ENCODE measurements at regions not wholly inside any gene's neighbourhood (a gene's known extent, or its start where the extent isn't known, plus 50 kb on each side); places are given as distances from the start of the nearest gene placed in this dataset.

DNA sequence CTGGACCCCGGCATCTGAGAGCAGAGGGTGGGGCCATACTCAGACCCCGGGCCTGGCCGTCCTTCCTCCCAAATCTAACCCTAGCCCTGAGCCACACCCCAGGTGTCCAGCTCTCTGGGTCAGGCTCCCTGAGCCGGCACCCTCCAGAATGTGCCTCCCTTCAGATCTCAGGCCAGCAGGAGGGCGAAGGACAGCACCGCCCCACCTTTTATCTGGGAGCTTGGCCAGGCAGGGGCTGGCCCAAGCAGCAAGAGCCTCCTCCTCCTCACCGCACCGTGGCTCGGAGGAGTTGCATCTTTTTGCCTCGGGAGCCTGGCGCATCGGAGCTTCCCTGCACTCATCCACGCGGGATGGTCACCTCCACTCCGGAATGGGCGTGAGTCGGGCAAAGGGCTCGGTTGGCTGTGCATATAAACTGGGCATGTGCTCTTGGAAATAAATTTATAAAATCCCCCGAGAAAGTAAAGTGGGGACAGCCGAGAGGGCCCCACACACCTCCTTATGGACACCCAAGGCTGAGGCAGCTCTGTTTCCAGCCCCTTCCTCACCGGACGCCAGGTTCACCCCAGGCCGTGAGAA is 69.1 kb upstream of the CTDP1 start:
- no peak for DNase-seq (ENCODE audit: low spot score)

GRCh38 chr18:79611040-79611681 is 68.4 kb upstream of the CTDP1 start:
- DNase-seq (ENCODE audit: low spot score) = no peak

DNA sequence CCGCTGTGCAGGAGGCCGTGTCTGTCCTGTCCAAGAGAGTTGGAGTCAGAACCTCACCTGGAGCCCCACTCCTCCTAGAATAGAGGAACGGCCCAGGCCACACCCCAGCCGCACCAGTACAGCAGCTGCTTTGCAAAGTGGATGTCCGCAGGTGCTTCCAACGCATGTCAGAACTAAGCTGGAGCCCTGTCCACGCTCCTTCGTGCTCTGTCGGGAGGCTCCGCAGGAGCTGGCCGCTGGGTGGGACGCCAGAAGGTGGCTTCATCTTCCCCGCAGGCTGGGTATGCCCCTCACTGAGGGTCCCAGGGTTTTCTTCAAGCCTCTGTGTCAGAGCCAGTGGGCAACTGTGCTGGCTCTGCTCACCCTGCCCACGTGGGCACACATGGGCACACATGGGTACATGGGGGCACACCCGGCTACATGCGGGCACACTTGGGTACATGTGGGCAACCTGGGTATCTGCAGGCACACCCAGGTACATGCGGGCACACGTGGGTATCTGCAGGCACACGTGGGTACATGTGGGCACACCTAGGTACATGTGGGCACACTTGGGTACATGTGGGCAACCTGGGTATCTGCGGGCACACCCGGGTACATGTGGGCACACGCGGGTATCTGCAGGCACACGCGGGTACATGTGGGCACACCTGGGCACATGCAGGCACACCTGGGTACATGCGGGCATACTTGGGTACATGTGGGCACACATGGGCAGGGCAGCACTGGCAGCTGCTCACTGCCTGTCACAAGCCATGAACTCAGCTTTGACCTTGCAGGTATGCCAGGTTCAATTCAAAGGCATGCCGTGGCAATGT is 67.1 kb upstream of the CTDP1 start:
- no peak for DNase-seq (ENCODE audit: low spot score)

GRCh38 chr18:79613186-79613931 is 66.2 kb upstream of the CTDP1 start:
- no peak for DNase-seq (ENCODE audit: low spot score)

GRCh38 chr18:79614211-79614955 is 65.2 kb upstream of the CTDP1 start:
- no peak for DNase-seq (ENCODE audit: low spot score)

DNA sequence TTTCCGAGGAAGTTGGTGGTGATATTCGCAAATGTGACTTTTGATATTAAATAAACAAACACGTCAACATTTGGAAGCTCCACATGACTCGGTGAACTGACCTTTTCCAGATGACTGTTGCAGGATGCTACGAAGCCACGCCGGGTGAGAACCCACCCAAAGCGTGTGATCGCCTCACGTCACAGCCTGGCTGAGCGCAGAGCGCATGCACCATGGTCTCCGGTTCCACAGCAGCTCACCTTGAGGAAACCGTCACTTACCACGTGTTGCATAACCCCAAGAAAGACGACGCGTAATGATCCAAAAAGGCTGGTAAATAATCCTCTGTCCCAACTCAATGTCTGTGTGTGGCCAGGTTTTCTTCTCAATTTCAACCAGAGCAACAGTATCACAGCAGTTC is 64.5 kb upstream of the CTDP1 start:
- no peak for DNase-seq (ENCODE audit: low spot score)

DNA sequence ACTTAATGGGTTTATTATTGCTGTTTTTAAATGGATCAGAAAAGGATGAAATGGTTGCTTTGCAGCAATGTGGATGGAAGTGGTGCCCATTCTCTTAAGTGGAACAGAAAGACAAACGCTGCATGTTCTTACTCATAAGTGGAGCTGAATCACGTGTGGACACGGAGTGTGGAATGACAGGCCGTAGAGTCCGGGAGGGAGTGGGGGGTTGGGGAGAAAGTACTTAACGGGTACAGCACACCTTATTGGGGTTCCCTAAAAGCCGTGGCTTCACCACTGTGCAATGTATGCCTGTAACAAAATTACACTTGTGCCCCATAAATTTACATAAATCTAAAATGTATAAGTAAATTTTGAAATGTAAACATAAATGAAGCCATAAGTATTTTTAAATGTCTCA is 64.0 kb upstream of the CTDP1 start:
- no peak for DNase-seq (ENCODE audit: low spot score)

- DNase-seq (ENCODE audit: low spot score) = no peak
Measured at GRCh38 chr18:79616651-79617510, 62.7 kb upstream of the CTDP1 start.

DNA sequence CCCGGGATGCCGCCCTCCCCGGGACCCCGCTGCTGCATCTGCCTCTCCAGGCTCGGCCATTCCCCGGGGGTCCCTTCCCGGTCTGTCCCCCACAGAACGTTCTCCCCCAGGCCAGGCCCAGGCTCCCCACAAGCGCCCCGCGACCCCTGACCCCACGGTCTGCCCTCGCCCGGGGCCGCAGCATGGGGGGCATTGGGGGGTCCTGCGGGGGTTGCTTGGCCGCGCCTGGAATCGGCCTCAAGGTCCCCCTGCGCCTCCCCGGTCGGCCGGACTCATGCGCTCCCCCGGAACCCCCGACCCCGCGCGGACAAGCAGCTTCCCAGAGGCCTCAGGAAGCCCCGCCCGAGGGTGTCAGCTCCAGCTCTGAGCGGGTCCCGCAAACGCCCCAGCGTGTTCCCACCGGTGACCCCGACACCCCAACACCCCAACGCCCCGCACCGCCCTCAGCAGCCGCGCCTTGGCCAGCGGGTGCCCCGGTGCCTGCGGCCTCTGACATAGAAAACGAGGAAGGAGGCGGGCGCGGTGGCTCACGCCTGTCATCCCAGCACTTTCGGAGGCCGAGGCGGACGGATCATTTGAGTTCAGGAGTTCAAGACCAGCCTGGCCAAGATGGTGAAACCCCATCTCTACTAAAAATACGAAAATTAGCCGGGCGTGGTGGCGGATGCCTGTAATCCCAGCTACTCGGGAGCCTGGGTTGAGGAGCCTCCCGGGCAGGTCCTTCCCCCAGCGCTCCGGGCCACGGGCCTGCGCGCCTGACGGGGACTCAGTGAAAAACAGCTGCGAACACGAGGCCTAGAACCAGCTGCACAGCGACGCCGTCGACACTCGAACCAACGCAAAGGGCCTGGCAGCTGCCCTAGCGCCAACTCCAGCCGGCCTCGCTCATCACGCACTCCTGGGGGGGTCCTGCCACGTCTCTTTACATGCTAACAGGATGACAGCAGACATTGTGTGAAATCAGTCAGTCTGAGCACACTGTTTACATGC is 61.8 kb upstream of the CTDP1 start:
- no peak for DNase-seq (ENCODE audit: low spot score)

DNA sequence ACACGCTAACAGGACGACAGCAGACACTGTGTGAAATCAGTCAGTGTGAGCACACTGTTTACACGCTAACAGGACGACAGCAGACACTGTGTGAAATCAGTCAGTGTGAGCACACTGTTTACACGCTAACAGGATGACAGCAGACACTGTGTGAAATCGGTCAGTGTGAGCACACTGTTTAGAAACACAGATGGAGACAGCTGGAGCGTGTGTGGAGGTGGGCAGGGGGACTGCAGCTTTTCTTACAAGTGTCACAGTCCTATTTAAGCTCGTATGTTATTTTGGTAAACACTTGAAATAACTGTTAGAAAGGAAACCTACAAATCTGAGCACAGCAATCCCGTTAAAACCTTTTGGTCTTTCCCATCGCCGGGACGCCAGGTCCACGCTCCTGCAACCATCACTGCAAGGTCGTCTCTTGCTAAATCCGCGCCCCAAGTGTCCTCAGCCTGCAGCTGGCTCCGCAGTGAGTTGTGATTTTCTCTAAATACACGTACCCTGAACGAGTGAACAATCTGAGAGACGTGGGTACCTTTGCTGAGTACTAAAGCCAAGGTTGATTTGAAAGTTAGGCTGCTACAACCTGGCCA is 58.9 kb upstream of the CTDP1 start:
- DNase-seq (ENCODE audit: low spot score) = no peak

DNA sequence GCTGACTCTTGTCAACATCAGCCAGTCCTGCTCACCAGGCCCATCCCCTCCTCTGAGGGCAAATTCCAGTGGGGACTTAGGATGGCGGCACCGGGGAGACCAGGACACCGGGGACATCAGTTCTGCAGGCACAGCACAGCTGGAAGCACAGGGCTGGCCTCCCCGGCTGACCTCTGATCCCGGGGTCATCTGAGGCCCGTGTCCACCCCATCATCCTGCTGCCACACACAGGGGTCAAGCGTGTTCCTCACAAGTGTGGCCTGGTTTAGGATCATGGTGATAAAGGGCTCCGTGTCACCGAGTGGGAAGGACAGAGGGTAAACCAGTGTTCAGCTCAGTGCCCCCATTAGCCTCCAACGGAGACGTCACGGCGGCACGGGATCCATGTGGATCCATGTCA is 58.1 kb upstream of the CTDP1 start:
- no peak for DNase-seq (ENCODE audit: low spot score)

DNA sequence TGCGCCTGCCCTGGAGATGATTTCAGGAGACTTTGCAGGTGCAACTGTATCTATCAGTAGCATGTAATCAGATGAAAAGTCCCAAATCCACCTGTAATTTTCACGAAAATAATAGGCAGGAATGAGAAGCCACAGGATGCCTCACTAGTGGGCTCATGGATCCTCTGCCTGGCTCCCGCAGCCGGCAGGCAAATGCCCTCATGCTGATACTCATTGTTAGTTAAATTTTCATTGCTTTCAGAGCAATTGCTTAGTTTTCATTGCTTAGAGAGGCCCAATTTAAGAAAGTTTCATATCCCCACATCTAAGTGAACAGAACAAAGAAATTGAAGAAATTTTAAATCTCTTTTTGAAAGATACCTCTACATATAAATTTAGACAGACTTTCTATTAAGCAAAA is 57.6 kb upstream of the CTDP1 start:
- no peak for DNase-seq (ENCODE audit: low spot score)

- DNase-seq (ENCODE audit: low spot score) = no peak
Measured at GRCh38 chr18:79624356-79625170, 55.0 kb upstream of the CTDP1 start.

DNA sequence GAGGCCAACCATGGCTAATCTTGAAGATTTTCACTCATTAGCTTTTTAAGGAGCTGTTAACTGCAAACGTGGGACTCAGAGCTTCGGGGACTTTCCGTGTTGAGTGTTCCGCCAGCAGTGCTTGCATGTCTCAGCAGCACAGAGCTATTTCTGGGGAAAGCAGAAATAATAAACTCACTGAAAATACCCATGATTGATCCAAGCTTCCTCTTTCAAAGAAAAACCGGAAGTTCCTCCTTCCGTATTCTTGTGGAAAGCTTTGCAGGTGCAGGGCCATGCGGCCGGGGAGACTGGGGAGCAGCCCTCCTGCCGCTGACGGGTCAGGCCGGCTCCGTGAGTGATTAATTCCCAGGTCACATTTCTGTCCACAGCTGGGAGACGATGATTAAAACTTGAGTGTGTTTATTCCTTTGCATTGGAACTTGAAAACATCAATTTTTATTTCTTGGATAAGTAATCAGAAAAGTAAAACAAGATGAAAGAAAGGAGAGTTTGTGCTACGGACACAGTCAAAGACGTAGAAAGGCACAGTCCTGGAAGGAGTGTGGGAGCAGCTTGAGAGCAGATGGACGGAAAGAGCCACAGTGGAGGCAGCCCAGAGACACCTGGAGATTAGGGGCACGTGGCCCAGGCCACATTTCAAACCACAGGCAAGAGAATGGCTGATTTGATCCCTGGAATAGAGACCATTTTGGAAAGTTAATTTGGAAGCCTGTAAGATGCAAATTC is 54.2 kb upstream of the CTDP1 start:
- peak; percentile 24 for DNase-seq (ENCODE audit: low spot score)

- DNase-seq (ENCODE audit: low spot score) = no peak
Measured at GRCh38 chr18:79625924-79626561, 53.6 kb upstream of the CTDP1 start.

GRCh38 chr18:79626905-79627749 is 52.5 kb upstream of the CTDP1 start:
- no peak for DNase-seq (ENCODE audit: low spot score)

All from cerebellar cortex (tissue), 1 donor.